Activated CD4-positive, alpha-beta T cell treated with anti-CD3 and anti-CD28 coated beads for 36 hours (primary cell): ENCODE measurements at regions not wholly inside any gene's neighbourhood (a gene's known extent, or its start where the extent isn't known, plus 50 kb on each side); places are given as distances from the start of the nearest gene placed in this dataset.

Experiments
- ATAC-seq: fragments of 200-7000 bp; cut with Tn5 transposase; one replicate; pipeline ENCODE4 v1.10.0; 2021; ENCODE audit warnings: mild to moderate bottlenecking, moderate library complexity
- CTCF ChIA-PET: fragments of 350-600 bp; sonication (Branson Sonifier 250); formaldehyde crosslinking; loops from one replicate; lab custom pipeline; 2021; ENCODE audit warnings: antibody characterized with exemption; lab: Charles Lee
- POLR2A ChIA-PET: fragments of 350-600 bp; sonication (Branson Sonifier 250); formaldehyde crosslinking; loops from one replicate; lab custom pipeline; 2021; ENCODE audit warnings: antibody characterized with exemption, inconsistent platforms; lab: Charles Lee
- DNase-seq: peaks from one replicate; pipeline ENCODE4 v3.0.0-alpha.2; 2020
- H3K27ac Mint-ChIP-seq: one replicate; pipeline ENCODE4 v1.8.0; 2021; ENCODE audit warnings: mixed read lengths
- H3K27me3 Mint-ChIP-seq: one replicate; pipeline ENCODE4 v1.8.0; 2021; ENCODE audit warnings: mixed read lengths
- H3K36me3 Mint-ChIP-seq: one replicate; pipeline ENCODE4 v1.8.0; 2021; ENCODE audit warnings: low read depth, mixed read lengths
- H3K4me1 Mint-ChIP-seq: one replicate; pipeline ENCODE4 v1.8.0; 2021; ENCODE audit warnings: mixed read lengths
- H3K4me3 Mint-ChIP-seq: one replicate; pipeline ENCODE4 v1.8.0; 2021; ENCODE audit warnings: mild to moderate bottlenecking, moderate library complexity, mixed read lengths
- H3K9me3 Mint-ChIP-seq: one replicate; pipeline ENCODE4 v1.8.0; 2021; ENCODE audit warnings: low read depth, mixed read lengths
- intact Hi-C, 2 experiments: fragments of 100-400 bp; cut with DNase I in 1 of 2; cut with micrococcal nuclease in 1 of 2; formaldehyde crosslinking; loops; one replicate each; pipeline versions ENCODE4 v1.14.2 to v1.15.1; 2022 to 2024; cut with DNase I, micrococcal nuclease

DNA sequence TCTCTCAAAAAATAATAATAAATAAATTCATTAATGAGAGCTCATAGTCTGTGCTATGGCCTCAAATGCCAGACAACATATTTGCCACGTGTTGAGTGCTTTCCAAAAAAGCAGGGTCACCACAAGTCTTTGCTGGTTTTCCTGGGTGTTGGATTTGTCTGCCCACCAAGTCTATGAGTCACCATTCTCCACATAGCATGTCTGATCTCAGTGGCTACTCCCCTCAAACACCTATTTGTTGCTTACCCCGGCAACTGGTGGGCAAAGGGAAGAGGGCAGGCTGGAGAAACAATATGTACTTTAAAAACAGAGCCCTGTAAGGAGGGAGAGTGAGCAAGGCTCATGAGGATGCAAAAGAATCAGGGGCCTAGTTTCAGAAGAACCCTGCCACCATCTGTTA lies 120.0 kb upstream of the ARRDC4 start:
- Mint-ChIP-seq H3K27me3 (no peaks in the 10 kb centered on the region), H3K9me3 (no peaks in the 10 kb centered on the region), H3K27ac (no peak overlapping the region), H3K4me3 (no peak overlapping the region), H3K4me1 (no peaks in the 10 kb centered on the region), H3K36me3 (no peaks in the 10 kb centered on the region)
- DNase-seq (no peak), ATAC-seq (no peak)
- CTCF ChIA-PET = no interaction called here
- intact Hi-C loops = no loop called here
- POLR2A ChIA-PET = no interaction called here

DNA sequence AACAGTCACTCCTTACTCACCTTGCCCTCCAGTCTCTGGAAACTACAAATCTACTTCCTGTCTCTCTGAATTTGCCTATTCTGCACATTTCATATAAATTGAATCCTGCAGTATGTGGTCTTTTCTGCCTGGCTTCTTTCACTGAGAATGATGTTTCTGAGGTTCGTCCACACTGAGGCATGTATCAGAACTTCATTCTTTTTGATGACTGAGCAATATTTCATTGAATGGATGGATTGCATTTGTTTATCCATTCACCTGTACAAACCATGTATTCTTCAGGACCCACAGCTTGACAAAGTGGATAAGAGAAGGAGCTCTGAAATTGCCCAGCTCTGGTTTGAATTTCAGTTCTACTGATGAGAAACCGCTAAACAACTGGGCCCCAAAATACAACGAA lies 118.9 kb upstream of the ARRDC4 start:
- no peaks in the 10 kb centered on the region for H3K4me1 Mint-ChIP-seq
- no peak overlapping the region for H3K27ac Mint-ChIP-seq
- H3K27me3 Mint-ChIP-seq = no peaks in the 10 kb centered on the region
- DNase-seq (no peak), ATAC-seq (no peak)
- ChIA-PET CTCF (no interaction called here), POLR2A (interaction anchor here (0.5 kb wide), 1 partner anchor 20 kb away, joined by 3 read pairs; no protein-coding TSS in a partner anchor)
- H3K9me3 Mint-ChIP-seq = no peaks in the 10 kb centered on the region
- H3K4me3 Mint-ChIP-seq = no peak overlapping the region
- no peaks in the 10 kb centered on the region for H3K36me3 Mint-ChIP-seq
- intact Hi-C loops = no loop called here

DNA sequence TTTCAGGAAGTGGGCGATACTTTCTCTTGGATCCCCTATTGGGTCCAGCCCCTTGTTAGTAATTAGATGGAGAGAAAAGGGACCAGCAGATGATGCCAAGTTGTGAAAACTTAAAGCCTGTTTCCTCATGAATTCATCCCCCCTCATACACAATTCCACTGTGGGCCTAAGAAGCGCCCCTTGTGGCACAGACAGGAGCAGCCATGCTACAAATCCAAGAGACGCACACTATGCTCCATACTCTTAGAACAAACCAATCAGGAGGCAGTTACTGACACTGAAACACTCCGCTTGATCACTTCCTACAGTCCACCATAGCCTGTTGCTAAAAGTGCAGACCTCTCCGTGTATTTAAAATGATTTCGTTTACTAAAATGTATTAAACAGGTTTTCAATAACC lies 111.3 kb upstream of the ARRDC4 start:
- ChIA-PET POLR2A (no interaction called here), CTCF (no interaction called here)
- intact Hi-C loops = no loop called here
- H3K27ac Mint-ChIP-seq = no peak overlapping the region
- H3K4me1 Mint-ChIP-seq = no peaks in the 10 kb centered on the region
- ATAC-seq (no peak), DNase-seq (no peak)
- H3K27me3 Mint-ChIP-seq = peaks cover 2% of the 10 kb centered on the region
- H3K9me3 Mint-ChIP-seq = no peaks in the 10 kb centered on the region
- no peak overlapping the region for H3K4me3 Mint-ChIP-seq
- H3K36me3 Mint-ChIP-seq = no peaks in the 10 kb centered on the region

DNA sequence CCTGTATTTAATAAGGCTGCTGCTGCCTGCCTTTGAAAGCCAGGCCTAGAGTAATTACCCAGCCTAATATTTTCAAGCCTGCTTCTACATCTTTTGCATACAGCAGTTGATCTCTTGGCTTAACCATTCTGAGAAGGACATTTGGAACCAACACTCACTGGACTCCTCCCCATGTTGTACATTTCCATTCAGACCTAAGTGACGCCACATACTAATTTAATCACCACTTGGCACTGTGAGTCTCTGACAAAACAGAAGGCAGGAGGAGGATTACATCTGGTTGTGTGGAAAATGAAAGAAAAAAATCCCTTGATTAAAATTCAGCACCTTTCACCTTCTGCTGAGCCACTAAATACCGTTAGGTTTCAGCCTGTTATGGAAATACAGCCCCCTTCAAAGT lies 102.2 kb upstream of the ARRDC4 start:
- ChIA-PET POLR2A (no interaction called here), CTCF (no interaction called here)
- Mint-ChIP-seq H3K36me3 (no peaks in the 10 kb centered on the region), H3K4me3 (no peak overlapping the region), H3K27me3 (peaks cover 13% of the 10 kb centered on the region), H3K4me1 (no peaks in the 10 kb centered on the region), H3K27ac (no peak overlapping the region), H3K9me3 (peaks cover 7% of the 10 kb centered on the region)
- ATAC-seq (no peak), DNase-seq (no peak)
- intact Hi-C loops = no loop called here

DNA sequence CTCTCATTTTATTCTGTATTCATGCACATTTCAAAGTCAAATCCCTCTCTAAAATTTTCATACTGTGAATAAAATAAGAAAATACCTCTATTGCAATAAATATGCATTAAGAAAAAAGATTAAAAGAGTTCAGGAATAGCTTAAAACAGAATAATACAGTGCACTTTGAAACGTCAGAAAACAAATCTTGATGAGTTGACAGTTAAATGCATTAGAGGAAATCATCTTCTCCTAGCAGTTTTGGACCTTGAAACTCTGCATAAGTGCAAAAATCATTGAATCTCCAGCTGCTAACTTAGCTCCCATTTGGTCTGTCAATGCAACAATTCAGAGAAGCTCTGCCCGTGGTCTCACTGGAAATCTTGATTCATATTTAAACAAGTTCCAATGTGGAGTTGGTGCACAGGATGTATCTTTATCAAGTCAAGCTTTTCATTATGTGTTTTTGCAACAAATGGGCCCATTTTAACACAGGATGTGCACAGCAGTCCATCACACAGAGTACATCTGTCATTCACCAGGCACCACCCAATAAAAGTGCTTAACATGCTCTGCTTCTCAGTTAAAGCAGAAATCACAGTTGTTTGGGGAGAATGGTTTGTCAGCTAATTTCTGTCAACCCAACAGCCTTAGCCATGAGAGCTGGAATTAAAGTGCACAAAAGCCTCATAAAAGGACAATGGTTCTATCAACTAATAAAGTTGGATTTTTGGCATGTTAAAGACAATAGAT lies 98.8 kb upstream of the ARRDC4 start:
- H3K27ac Mint-ChIP-seq = no peak overlapping the region
- H3K4me1 Mint-ChIP-seq = no peaks in the 10 kb centered on the region
- DNase-seq = no peak
- POLR2A ChIA-PET = interaction anchor here (0.7 kb wide), 1 partner anchor 20 kb away, joined by 3 read pairs; no protein-coding TSS in a partner anchor
- ATAC-seq = no peak
- H3K27me3 Mint-ChIP-seq = peaks cover 13% of the 10 kb centered on the region
- H3K9me3 Mint-ChIP-seq = peaks cover 7% of the 10 kb centered on the region
- no peak overlapping the region for H3K4me3 Mint-ChIP-seq
- no peaks in the 10 kb centered on the region for H3K36me3 Mint-ChIP-seq
- CTCF ChIA-PET = interaction anchor here (0.6 to 1.9 kb wide), 3 partner anchors 10 to 1708 kb away, joined by 3 to 6 read pairs (median 3); no protein-coding TSS in a partner anchor
- intact Hi-C loops = no loop called here

DNA sequence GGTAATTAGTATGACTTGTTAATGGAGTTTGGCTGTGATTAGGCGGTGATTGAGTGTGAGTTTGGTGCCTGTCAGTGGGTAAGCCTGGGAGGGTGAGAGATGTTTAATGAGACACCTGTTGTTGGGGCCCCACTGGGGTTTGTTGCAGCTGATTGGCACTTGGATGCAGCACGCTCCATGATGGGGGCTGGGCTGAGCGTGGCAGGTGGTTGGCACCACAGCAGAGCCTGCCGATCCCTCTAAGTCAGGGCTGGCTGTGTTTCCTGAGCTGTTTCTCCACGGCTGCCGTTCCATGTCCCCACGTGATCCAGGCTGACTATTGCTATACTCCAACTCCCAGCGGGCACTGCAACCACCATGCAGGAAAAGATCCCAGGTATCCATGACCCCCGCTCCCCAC lies 93.5 kb upstream of the ARRDC4 start:
- Mint-ChIP-seq H3K36me3 (no peaks in the 10 kb centered on the region), H3K9me3 (peaks cover 4% of the 10 kb centered on the region), H3K4me3 (no peak overlapping the region), H3K27me3 (peaks cover 2% of the 10 kb centered on the region), H3K27ac (no peak overlapping the region), H3K4me1 (no peaks in the 10 kb centered on the region)
- DNase-seq (no peak), ATAC-seq (no peak)
- ChIA-PET CTCF (interaction anchor here (0.7 to 0.8 kb wide), 2 partner anchors 88 to 1472 kb away, joined by 3 read pairs; no protein-coding TSS in a partner anchor), POLR2A (no interaction called here)
- intact Hi-C loops = no loop called here

DNA sequence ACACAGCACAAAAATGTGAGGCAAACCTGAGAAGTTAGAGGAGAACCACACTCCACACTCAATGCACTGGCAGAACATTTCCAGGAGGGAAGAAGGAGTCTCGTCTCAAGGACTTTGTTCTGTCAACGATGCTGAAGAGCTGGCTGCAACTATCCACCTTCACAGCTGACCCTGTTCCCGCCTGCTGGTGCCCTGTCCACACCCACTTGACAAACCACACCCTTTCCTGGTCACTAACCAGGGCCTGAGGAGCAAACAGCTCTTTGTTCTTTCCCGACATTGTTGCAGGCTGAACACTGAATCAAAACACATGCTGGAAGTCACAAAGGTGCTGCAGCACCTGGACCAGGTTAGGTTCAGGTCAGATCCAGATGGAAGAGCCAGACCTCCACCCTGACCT lies 92.6 kb upstream of the ARRDC4 start:
- intact Hi-C loops = no loop called here
- ChIA-PET POLR2A (no interaction called here), CTCF (no interaction called here)
- Mint-ChIP-seq H3K36me3 (no peaks in the 10 kb centered on the region), H3K27me3 (peaks cover 2% of the 10 kb centered on the region), H3K9me3 (no peaks in the 10 kb centered on the region), H3K27ac (no peak overlapping the region), H3K4me1 (no peaks in the 10 kb centered on the region), H3K4me3 (no peak overlapping the region)
- DNase-seq (no peak), ATAC-seq (no peak)

DNA sequence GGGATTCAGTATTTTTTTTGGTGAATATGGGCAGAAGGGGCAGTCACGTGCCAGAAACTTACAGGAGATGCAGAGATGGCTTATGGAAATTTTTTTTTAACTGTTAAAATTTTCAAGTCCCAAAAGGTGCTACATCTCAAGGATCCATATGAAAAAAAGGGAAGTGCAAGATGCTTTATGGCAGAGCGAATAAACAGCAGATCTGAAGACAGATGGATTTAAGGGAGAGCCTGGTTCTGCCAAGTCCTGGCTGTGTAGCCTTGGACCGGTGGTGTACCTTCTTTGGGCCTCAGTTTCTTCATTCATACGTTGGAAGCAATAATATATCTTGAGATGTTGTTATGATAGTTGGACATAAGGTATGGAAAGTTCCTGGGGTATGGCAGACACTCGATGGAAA lies 91.5 kb upstream of the ARRDC4 start:
- Mint-ChIP-seq H3K9me3 (no peaks in the 10 kb centered on the region), H3K27me3 (peaks cover 2% of the 10 kb centered on the region), H3K4me3 (no peak overlapping the region), H3K36me3 (no peaks in the 10 kb centered on the region), H3K4me1 (no peaks in the 10 kb centered on the region), H3K27ac (no peak overlapping the region)
- ATAC-seq (no peak), DNase-seq (no peak)
- ChIA-PET CTCF (no interaction called here), POLR2A (no interaction called here)
- intact Hi-C loops = no loop called here

DNA sequence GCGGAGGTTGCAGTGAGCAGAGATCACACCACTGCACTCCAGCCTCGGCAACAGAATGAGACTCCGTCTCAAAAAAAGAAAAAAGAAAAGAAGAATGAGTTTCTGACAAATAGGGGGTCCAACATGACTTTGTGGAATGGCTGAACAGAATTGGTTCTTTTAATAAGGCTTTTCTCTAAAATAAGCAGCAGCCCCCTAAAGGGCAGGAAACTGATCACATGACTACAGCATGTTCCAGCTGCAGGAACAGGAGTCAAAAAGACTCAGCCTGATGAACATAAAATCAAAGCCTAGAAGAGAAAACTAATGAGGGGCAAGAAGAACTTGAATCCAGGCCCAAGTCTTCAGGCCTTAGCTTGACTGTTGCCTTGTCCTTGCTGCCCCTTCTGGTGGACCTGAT lies 89.7 kb upstream of the ARRDC4 start:
- intact Hi-C loops = no loop called here
- ChIA-PET POLR2A (no interaction called here), CTCF (interaction anchor here (0.8 kb wide), 1 partner anchor 258 kb away, joined by 3 read pairs; no protein-coding TSS in a partner anchor)
- ATAC-seq (no peak), DNase-seq (no peak)
- Mint-ChIP-seq H3K4me3 (no peak overlapping the region), H3K36me3 (no peaks in the 10 kb centered on the region), H3K27me3 (peaks cover 2% of the 10 kb centered on the region), H3K4me1 (no peaks in the 10 kb centered on the region), H3K9me3 (no peaks in the 10 kb centered on the region), H3K27ac (no peak overlapping the region)

DNA sequence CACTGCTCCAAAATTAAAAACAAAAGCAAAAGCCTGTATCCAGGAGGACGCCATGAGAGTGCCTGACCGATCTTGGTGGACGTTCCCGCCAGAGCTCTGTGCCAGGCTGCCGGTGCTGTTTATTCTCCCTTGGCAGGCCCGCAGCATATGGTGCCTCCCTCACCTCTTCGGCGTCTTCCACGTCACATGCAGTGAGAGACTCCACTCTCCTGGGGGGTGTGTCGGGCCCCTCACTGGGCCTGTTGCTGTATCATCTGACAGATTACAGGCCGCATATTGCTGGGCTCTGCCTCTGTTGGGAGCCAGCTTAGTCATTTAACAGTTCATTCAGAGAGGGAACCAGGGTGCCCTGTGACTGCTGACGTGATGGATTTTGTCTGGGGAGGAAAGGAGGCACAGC lies 86.4 kb upstream of the ARRDC4 start:
- POLR2A ChIA-PET = no interaction called here
- ATAC-seq = no peak
- H3K27me3 Mint-ChIP-seq = peaks cover 13% of the 10 kb centered on the region
- CTCF ChIA-PET = interaction anchor here (0.8 kb wide), 1 partner anchor 11 kb away, joined by 3 read pairs; no protein-coding TSS in a partner anchor
- peaks cover 2% of the 10 kb centered on the region for H3K9me3 Mint-ChIP-seq
- H3K36me3 Mint-ChIP-seq = no peaks in the 10 kb centered on the region
- no peak for DNase-seq
- H3K27ac Mint-ChIP-seq = no peak overlapping the region
- intact Hi-C loops = no loop called here
- no peaks in the 10 kb centered on the region for H3K4me1 Mint-ChIP-seq
- no peak overlapping the region for H3K4me3 Mint-ChIP-seq

DNA sequence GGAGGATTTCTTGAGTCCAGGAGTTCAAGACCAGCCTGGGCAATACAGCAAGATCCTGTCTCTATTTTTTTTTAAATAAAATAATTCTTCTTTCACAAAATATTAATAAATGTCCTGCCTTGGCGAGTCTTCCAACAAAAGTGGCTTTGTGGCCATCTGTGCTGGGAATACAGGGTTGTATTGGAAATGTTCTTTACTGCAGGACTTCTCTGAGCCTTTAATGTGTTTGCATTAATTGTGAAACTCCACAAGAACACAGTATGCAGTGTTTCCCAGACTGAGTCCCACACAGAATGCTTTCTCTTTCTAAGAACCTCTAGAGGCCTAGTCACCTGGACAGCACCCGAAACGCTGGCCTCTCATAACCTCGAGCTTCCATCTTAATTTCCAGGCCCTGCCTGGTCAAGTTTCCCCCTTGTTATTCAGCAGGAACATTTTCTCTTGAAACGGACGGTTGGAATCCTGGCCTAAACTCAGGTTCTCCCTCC lies 85.4 kb upstream of the ARRDC4 start:
- ChIA-PET CTCF (interaction anchor here (0.6 kb wide), 1 partner anchor 240 kb away, joined by 4 read pairs; no protein-coding TSS in a partner anchor), POLR2A (no interaction called here)
- H3K27ac Mint-ChIP-seq = no peak overlapping the region
- H3K9me3 Mint-ChIP-seq = peaks cover 2% of the 10 kb centered on the region
- DNase-seq (no peak), ATAC-seq (no peak)
- peak overlapping the region; percentile 56 for H3K4me3 Mint-ChIP-seq
- H3K4me1 Mint-ChIP-seq = no peaks in the 10 kb centered on the region
- H3K36me3 Mint-ChIP-seq = no peaks in the 10 kb centered on the region
- H3K27me3 Mint-ChIP-seq = peaks cover 13% of the 10 kb centered on the region
- intact Hi-C loops = no loop called here
